ENCODE measurements at regions not wholly inside any gene's neighbourhood (a gene's known extent, or its start where the extent isn't known, plus 50 kb on each side); places are given as distances from the start of the nearest gene placed in this dataset.

GRCh38 chr18:37986665-37987064, 421.1 kb upstream of the CELF4 start:
- TF ChIP-seq CTCF (conservative IDR thresholded peaks at IDR 0.05; ENCODE audit: low read depth in 2 of 2) (no peak), ETS1 (IDR thresholded peaks at IDR 0.05) (no peak), REST (IDR thresholded peaks at IDR 0.05; ENCODE audit: unreplicated experiment) (no peak), EZH2 (IDR thresholded peaks at IDR 0.05; ENCODE audit: low read depth, unreplicated experiment) (no peak), POLR2AphosphoS5 (IDR thresholded peaks at IDR 0.05; ENCODE audit: low read depth) (no peak), EZH2phosphoT487 (IDR thresholded peaks at IDR 0.05; ENCODE audit: unreplicated experiment) (no peak)

Measured in GM23338 (cell line).